ENCODE measurements at regions not wholly inside any gene's neighbourhood (a gene's known extent, or its start where the extent isn't known, plus 50 kb on each side); places are given as distances from the start of the nearest gene placed in this dataset.
"Not testable (repeated sequence)": the region's sequence is repeated elsewhere in the genome, so short reads cannot be mapped to it uniquely, and the experiment has no call there.

DNA sequence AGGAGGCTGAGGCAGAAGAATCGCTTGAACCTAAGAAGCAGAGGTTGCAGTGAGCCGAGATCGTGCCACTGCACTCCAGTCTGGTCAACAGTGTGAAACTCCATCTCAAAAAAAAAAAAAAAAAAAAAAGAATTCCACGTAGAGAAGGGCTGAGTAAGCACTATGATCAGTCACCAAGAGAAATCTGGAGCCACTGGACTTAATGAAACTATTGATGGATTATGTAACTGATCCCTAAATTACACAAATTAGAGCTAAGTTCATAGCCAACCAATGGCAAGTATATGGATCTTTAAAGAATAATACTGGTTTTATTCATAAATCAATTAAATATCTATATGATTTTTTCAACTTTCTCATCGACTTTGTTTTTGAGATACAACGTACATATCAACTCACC lies 72.2 kb upstream of the ABLIM1 start:
- DNase-seq, result no peak

DNA sequence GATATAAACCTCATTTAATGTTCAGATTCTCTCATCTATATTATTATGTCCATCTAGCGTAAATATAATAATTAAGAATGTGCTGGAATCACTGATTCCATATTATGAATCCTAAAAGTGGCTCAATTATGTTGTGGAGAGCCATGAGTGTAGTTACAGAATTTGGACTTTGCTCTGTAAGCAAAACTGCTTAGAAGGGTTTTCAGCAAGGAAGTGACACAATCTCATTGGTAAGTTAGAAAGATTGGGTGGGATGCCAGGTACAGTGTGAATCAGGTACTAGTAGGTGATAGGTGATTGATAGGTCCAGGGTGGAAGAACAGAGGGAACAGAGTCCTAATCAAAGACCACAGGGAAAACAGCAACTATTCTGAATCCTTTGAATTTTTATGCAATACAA lies 74.9 kb upstream of the ABLIM1 start:
- no peak for DNase-seq

- no peak for DNase-seq
Measured at GRCh38 chr10:114735946-114736345, 77.9 kb upstream of the ABLIM1 start.

- no peak for DNase-seq
Measured at GRCh38 chr10:114743521-114744231, 77.9 kb upstream of the FHIP2A start.

GRCh38 chr10:114746531-114746930 lies 75.0 kb upstream of the FHIP2A start:
- no peak for DNase-seq

DNA sequence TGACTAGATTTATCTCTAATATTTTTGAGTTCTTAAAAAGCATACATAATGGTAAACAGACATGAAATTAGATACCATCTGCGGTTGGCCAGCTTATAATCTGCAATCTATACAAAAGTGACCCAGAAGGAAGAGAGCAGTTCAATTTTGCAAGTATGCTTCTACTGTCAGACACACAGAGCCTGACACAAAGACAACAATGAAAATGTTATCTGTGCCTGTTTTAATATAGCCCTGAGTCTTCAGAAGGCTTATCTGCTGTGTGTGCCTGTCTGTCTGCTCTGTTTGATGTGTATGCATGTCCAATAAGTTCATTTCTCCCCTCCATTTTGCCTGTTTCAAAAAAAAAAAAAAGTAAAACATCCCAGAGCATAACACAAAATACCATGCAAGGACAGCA lies 73.3 kb upstream of the FHIP2A start:
- DNase-seq, result no peak

GRCh38 chr10:114749014-114749413 lies 72.6 kb upstream of the FHIP2A start:
- peak; percentile 20 to 33 for DNase-seq

DNA sequence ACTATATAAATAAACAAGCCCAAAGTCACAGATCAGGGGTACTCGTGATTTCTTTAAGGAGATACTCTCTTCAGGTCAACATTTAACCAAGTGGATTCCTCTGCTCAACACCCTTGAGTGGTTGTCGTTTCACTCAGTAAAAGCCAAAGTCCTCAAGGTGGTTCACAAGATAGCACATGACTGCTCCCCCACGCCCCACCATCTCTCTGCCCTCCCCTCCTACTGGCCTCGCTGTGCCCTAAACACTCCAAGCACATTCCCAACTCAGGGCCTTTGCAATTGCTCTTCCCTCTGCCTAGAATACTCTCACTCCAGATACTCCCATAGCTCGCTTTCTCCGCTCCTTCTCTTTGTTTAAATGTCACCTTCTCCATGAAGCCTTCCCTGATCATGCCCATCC lies 72.1 kb upstream of the FHIP2A start:
- no peak for DNase-seq

DNA sequence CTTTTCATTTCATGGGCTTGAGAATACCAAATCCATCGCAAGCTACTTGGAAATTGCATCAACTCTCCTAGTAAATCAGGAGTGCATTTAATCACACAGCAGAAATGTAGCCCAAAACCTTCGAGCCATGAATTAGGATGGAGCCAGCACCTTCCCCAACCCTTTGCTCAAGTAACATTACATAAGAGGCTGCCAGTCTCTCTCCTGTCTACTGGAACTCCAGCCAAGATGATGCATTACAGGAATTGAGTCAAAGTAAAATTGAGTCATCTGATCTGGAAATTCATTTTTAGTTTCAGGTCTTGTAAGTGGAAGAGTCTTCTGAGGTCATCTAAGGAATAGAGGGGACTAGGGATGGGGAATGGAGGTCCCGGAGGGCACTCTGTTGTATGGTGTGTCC lies 69.7 kb upstream of the FHIP2A start:
- no peak for DNase-seq

DNA sequence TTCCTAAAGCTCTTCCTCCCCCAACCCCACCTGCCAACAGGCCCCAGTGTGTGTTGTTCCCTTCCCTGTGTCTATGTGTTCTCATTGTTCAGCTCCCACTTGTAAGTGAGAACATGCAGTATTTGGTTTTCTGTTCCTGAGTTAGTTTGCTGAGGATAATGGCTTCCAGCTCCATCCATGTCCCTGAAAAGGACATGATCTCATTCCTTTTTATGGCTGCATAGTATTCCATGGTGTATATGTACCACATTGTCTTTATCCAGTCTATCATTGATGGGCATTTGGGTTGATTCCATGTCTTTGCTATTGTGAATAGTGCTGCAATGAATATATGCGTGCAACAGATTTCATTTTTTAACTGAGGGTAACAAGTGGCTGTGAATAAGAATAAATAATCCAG lies 69.0 kb upstream of the FHIP2A start:
- not testable (repeated sequence) for DNase-seq

GRCh38 chr10:114753126-114753525 lies 68.5 kb upstream of the FHIP2A start:
- DNase-seq, result no peak

GRCh38 chr10:114754445-114755320 lies 66.9 kb upstream of the FHIP2A start:
- no peak for DNase-seq

DNA sequence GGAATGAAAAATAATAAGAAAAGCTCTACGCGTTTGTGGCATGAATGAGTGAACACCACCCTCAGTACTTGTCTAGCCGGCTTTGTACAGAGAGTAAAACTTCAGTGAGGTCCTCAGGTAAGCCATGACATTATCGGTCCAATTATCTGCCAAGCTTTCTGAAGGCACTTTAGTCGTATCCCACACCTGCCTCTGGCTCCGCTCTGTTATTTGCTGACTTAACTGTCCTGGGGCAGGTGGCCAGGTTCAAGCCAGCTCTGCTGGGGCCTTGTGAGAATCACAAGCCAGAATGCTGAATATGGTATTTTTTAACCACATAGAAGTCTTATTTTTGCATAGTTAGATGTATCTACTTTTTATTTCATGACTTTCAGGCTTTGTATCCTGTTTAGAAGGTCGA lies 66.0 kb upstream of the FHIP2A start:
- DNase-seq, result no peak

DNA sequence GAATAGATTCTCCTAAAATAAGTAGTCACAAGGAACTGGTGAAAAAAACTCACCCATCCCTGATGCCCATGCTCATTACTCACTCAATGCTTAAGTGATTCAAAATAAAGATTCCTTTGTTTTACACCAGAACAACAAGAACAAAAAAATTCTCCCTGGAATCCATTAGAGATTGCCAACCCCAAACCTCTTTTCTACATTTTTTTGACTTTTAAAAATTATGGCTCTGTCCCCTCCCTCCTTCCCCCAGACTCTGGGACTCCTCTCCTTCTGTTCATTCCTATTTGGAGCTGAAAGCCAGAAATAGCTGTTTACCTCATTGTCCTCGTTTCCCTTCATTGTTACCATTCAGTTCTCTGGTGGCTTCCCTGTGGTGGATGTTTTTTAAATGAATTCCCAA lies 63.2 kb upstream of the FHIP2A start:
- no peak for DNase-seq

DNA sequence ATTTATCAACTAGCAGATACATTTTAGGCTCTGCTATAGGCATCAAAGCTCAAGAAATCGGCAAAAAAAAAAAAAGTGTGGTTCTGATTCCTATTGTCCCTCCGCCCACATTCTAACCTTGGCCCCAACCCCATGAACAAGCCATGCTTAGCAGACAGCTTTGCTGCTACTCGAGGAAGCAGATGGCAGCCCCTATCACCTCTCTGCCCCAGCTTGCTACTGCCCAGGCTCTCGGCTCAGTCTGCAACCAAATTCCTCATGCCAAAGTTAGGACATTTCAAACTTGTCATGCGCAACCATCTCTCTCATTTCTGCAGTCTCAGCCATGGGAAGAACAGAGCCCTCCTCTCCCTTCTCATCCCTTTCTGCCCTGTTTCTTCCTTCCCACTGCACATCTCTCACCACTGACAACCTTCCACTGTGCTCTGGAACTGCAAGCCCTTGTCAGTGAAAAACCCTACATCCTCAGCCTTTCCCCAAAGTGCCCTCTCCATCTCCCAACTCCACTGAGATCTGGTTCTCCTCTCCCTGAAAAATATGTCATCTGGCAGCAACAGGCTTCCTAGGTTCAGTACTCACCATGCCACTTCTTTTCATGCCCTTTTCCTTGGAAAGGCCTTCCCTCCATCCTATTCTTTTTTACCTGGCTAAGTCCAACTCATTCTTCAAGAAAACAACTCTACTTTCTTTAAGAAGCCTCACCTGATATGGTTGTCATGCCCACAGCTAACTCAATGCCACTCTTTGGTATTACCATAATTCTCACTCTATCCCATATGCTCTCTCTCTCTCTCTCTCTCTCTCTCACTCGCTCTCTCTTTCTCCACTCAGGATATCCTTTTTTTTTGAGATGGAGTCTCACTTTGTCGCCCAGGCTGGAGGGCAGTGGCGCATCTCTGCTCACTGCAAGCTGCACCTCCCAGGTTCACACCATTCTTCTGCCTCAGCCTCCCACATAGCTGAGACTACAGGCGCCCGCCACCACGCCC lies 60.1 kb upstream of the FHIP2A start:
- DNase-seq, result no peak

DNA sequence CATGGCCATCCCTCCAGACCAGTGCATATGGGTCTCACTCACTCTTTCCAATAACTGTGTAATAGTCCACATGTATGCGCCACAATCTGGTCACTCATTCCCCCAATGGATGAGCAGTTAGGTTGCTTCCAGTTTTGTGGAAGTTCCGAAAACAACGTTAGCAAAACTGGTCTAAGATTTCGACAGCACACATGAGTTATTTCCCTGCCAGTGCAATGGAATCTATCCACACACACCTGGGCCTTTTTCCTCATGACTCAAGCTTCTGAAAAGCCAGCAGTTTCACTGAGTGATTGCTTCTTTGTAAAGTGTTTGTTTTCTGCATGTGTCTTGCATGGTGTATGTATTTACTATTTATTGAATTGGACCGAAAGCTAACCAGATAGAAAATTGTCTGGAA lies 58.8 kb upstream of the FHIP2A start:
- no peak for DNase-seq

DNA sequence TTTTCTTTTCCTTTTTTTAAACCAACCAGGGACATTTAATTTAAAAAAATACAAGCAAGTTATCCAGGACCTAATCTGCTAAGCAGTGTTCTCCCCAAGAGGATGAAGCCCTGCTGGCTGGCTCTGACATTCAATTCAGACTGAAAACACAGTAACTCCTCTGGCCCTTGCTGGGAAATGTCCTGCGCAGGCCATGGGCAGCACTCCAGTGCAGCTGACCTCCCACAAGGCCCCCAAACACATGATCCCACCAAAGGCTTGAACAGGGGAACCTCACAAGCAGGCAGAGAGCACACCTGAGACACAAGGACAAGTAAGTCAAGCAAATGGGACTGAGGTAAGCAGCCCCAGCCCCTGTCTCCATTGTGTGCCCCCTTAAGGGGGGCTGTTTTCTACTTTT lies 56.9 kb upstream of the FHIP2A start:
- no peak for DNase-seq

- no peak for DNase-seq
Measured at GRCh38 chr10:114766470-114766869, 55.1 kb upstream of the FHIP2A start.

- no peak for DNase-seq
Measured at GRCh38 chr10:114767101-114767985, 54.2 kb upstream of the FHIP2A start.

- peak in 1 of 2 donors; percentile 17 for DNase-seq
Measured at GRCh38 chr10:114767986-114768821, 53.4 kb upstream of the FHIP2A start.

All from right lung (tissue), 2 donors.